ENCODE measurements at regions not wholly inside any gene's neighbourhood (a gene's known extent, or its start where the extent isn't known, plus 50 kb on each side); places are given as distances from the start of the nearest gene placed in this dataset.

DNA sequence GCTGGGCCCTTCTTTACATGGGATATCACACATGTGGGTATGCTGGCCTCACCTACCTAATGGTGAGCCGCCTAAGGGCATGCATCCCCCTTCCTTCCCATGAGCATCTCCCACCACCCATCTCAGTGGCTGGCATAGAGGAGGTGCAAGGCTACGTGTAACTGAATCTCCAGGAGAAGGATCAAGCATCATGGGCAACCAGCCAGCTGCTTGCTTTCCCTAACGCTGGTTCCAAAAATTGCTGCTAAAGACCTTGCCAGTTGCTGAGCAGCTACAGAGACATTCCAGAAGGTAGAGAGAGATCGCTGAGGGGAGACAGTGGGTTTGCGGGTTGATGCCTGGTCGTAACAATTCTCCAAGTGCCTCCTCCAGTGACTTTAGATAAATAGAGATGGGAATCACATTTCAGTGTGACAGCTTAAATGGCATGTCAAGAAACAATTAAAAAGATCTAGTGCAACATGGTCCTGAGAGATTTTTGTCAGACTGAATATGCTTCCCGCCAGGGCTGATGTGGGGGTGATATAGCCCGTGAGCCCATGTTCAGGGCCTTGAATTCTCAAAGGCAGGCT, 378.4 kb upstream of the CDH5 start:
- DNase-seq (ENCODE audit: low spot score): no peak

DNA sequence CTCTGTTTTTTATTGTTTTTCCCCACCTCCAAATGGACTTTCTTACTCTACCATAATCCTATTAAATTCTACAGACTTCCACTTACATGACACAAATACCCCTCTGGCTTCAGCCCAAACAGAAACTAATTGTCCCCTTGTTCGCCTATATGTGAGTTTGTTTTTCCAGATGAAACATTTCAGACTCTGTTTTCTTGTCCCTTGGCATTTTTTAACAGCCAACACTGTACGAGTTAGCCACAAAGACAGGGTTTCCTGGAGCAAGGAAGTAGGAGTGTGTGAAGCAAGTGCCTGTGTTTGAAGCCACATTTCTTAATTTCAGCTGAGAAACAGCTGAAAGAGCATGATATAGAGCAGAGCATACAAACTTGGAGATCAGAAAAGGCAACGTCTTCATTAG, 382.2 kb upstream of the CDH5 start:
- no peak for DNase-seq (ENCODE audit: low spot score)

DNA sequence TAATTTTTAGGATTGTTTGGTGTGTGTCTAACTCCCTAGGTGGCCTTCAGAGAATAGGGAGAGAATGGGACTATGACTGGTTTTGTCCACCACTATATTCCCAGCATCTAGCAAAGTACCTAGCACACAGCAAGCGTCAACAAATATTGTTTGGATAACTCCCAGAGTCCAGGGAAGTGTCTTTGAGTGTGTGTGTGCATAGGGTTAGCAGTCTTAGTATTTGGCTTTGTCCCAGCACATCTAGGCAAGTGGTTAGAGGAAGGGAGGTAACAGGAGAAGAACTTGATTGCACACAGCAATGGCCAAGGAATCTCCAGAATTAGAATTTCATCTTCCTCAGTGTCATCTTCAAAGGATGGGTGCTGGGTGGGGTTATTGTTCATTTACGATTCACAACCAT, 385.4 kb upstream of the CDH5 start:
- DNase-seq (ENCODE audit: low spot score): no peak

DNA sequence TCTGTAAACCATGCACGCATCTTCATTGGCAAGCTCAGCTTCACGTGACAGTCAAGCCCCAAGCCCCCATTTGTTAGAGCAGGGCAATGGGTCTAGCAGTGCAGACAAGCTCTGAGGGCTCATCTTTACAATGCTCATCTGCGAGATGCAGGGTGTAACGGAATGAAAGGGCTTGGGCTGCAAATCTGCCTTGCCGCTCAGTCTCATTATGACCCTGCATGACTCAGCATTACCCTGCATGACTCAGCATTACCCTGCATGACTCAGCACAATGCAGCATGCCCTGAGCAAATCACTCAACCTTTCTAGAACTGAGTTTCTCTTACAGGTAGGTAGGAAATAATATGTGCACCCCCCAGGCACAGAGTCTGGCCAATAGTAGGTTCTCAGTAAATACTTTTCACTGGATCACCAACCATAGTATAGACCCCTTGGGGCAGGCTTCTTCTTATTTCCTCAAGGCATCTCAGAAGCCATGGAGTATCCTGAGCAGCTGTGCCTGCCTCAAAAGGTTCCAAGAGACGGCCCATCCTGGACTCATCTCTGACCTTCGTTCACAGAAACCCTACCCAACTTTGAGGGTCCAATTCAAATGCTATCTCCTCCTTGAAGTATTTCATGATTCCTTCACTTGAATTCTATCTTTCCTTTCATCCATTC, 391.3 kb upstream of the CDH5 start:
- DNase-seq (ENCODE audit: low spot score): no peak

DNA sequence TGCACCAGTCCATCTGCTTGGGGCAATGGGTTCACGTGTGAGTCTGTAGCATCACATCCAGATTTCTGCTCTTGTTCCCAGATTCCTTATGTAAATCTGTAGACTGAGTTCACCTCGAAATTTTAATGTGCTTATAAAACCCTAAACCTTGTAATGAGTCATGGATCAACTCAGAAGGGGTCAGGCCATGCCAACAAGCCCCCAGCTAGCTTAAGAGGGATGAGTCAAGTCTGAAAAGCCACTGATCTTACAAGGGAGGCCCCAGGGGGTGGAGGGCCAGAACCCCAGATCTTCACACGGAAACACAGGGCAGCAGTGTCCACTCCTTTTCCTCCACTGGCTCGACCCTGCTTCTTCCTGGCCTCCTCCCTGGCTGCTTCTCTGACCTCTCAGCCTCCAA, 399.1 kb upstream of the CDH5 start:
- DNase-seq (ENCODE audit: low spot score): no peak

DNA sequence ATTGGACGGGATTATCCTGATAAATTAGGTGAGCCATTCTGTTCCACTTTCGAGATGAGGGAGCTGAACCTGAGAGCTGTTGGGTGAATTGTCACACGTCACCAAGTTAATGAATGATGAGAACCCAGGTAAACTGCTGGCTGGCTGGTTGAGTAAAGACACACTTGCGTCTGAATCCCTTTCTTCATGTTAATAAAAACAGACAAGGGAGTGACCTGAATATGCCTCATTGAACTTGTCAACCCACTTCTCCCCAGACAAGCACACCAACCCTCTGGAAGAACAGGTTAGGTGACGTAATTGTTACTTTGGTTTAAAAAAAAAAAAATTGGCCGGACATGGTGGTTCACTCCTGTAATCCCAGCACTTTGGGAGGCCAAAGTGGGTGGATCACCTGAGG, 400.9 kb upstream of the CDH5 start:
- DNase-seq (ENCODE audit: low spot score): no peak

DNA sequence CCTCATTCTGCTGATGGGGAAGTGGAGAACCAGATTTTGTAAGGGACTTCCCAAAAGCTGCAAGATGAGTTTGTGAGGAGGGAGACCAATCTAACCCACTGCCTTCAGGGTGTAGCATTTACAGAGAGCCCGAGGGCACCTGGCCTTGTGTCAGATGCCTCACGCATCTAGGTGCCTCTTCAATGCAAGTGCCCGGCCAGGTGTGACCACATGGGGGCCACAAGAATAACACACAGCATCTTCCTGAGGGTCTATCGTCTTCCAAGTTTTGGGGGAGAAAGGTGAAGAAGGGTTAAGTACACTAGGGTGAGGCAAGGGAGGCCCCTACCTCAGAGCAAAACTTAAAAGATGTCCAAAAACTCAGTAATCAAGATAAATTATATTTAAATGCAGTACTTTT, 401.7 kb upstream of the CDH5 start:
- no peak for DNase-seq (ENCODE audit: low spot score)

DNA sequence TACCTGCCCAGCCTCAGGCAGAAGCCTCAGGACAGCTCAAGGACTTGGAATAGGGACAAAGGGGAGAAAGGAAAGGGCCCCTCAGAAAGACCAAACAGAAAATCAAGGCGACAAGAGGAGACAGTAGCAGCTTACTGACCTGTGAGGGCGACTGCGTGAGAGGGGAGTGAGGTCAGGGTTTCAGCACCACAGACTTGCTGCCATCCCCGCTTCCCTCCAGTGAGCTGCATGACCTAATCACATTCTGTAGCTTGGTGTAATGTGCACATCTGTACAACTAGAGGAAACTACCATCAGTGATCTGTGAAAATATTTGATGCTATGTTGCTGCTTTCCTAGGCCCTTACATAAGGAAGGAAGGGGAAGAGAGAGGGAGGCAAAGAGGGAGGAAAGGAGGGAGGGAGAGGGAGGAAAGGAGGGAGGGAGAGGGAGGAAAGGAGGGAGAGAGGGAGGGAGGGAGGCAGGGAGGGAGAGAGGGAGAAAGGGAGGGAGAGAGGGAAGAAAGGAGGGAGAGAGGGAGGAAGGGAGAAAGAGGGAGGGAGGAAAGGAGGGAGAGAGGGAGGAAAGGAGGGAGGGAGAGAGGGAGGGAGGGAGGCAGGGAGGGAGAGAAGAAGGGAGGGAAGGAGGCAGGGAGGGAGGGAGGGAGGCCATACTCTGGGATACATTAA, 404.9 kb upstream of the CDH5 start:
- no peak for DNase-seq (ENCODE audit: low spot score)

DNA sequence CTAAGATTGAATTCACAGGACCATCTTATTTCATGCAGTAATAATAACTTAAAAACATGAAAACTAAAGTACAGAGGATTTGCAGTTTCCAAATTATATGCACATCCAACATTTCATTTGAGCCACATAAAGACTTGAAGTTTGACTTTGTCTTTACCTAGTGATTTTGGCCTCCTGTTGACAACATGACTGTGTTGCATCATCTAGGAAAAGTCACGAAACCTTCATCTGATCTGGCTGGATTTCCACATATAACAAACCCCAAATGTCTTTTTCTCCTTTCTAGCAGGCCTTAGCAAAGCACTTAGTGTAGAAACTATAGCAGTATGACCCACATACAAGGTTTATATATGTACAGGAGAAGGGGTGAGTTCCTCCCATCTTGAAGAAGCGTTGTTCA, 406.5 kb upstream of the CDH5 start:
- DNase-seq (ENCODE audit: low spot score): no peak

DNA sequence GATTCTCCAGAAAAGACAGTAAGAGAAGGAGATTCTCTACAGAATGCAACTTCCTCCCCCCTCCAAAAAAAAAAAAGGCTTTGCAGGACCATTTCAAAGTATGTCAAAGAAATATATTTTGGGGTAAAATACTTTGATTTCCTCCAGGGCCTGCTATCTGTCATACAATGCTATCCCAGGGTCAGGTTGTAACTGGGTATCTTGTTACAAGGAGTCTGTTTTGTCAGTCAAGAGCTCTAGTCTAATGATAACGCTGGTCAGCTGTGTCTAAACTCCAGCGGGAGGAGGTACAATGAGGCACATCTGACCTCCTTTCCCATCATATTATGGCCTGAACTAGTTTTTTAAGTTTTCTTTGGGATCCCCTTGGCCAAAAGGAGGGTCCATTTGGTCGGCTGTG, 408.4 kb upstream of the CDH5 start:
- DNase-seq (ENCODE audit: low spot score): no peak

DNA sequence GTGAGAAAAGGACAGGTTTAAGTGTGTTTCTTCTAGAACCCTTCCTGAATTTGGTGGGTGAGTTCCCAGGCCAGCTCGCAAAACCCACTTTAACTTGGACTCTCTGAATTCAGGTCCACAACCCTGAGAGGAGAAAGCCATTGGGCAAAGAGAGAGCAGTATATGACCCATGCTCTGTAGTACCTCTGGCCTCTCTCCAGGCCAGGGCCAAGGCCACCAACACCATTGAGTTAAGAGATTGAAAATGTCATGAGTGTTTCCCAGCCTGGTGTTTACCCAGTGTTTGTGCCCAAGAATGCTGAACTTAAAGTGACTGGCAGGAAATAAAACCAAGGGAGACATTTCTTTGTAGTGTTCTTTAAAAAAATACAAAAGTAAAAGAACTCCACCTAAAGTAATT, 410.4 kb upstream of the CDH5 start:
- DNase-seq (ENCODE audit: low spot score): no peak

DNA sequence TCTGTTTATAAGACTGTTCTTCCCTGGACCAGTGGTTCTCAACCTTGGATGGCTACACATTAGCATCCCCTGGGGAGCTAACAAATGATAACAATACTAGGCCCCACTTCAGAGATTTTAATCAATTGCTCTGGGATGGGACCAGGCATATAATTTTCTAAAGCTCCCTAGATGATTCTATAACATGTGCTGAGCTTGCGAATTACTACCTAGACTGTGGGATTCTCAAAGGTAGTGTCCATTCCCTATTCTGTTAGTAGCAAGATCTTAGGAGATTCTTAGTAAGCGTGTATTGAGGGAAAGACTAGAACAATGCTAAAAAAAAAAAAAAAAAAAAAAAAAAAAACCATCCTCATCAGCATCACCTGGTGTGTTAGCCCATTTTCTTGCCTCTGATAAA, 412.0 kb upstream of the CDH5 start:
- no peak for DNase-seq (ENCODE audit: low spot score)

DNA sequence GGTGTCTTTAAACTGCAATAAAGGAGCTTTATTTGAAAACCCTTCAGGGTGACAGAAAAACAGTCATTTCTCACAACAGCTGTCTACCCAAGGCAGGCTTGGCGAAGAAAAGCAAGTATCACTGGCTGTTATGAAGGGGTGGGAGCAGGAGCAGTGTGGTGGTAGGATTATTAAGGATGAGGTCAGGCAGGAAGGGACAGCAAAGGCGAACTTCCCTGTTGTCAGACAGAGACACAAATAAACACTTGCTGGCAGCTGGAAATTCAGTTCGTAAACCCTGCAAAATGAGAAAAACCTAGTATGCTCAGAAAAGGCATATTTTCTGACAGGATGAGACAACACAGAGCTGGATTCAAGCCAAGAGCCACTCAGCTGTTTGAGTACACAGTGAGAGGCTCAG, 416.3 kb upstream of the CDH5 start:
- DNase-seq (ENCODE audit: low spot score): no peak

DNA sequence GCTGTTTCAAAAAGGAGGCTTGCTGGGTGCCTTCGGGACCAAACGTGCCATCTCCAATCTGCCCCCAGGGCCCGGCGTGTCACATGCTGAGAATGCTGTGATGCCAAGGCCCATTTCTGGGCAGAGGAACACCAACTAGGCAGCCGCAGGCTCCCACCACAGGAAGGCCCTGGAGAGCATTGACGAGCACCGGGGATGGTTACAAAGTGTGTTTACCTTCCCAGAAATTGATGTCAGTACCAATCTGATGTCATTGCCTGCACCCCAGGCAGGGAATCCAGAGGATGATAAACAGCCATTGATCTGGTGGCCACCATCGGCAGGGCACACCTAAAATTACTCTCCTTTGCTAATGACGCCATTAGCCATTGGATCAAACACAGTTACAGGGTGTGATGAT, 418.1 kb upstream of the CDH5 start:
- DNase-seq (ENCODE audit: low spot score): no peak

DNA sequence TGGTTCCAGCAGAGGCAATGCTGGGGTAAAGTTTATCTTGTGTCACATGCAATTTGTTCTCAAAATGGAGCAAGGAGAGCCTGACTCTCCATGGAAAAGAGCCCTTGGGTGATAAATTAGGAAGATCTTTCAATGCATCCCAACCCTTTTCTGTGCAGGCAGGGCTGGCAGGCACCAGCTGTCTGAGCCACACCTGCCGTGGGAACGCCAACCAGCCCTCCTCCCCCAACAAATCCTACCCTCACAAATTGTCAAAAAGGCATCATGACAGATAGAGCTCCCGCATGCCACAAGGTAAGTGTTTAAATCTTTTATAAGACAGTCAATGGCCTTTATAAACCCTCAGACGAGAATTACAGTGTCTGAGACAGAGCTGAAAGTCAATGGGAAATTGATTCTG, 418.5 kb upstream of the CDH5 start:
- DNase-seq (ENCODE audit: low spot score): no peak

DNA sequence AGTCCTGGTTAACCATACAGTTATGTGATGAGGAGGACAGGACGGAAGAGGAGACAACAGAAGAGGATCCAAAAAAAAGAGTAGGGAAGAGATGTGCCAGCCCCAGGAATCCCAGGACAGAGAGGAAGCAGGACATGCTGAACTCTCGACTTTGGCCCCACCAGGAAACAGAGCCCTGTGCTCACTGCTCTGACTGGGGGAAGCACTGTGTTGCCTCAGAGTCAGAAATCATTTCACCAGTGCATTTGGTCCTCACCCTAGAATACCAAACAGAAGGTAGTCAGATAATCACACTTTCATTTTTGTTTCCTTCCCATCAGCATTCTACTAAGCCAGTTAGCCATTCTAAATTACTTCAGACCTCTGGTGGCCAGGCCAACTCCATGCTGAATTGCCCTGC, 421.0 kb upstream of the CDH5 start:
- DNase-seq (ENCODE audit: low spot score): no peak

DNA sequence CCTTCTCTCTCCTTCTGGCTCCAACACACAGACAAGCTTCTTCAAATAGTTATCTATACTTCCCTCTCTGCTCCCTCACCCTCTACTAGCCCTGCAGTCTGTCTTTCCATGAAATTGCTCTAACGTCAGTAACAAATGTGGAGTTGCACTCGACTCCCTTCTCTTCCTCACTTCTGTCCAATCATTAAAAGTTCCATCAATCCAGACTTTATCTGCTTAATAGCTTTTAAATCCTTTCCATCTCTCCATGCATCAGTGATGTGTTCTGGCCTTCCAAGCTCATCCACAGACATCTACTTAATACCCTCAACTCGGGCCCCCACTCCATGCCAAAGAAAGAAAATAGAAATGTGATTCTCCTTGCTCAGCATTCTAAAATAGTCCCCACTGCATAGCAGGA, 422.1 kb upstream of the CDH5 start:
- DNase-seq (ENCODE audit: low spot score): no peak

DNA sequence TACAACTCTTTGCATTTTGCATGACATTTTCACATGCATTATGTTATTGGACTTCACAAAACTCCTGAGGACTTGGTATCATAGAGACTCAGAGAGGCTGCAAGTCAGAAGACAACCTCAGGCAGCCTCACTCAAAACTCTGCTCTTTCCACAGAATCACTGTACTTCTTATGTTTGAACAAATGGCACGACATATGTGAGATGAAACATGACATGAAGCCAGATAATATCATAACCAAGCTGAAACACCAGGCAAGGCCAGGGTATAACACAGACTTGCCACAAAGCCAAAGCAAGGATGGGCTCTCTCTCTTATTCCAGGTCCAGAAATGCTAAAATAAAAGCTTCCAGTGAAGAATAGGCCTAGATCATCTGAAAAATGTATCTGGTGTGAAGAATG, 425.8 kb upstream of the CDH5 start:
- no peak for DNase-seq (ENCODE audit: low spot score)

DNA sequence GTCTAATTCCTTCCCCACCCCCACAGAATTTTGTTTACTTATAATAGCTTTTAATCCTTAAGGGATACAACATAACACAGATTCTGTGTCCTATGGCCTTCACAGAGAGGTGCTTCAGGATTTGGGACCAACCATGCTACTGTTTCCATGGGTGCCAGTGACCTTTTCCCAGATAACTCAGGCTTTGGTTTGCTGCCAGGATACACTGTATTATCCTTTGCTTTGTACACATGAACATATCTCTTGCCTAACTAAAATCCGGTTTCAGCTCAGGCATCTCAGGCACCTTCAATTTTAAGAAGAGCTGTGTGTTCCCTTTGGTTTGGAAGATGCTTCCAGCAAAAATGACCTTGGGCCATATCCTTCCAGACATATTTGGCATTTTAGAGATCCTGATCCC, 428.4 kb upstream of the CDH5 start:
- no peak for DNase-seq (ENCODE audit: low spot score)

DNA sequence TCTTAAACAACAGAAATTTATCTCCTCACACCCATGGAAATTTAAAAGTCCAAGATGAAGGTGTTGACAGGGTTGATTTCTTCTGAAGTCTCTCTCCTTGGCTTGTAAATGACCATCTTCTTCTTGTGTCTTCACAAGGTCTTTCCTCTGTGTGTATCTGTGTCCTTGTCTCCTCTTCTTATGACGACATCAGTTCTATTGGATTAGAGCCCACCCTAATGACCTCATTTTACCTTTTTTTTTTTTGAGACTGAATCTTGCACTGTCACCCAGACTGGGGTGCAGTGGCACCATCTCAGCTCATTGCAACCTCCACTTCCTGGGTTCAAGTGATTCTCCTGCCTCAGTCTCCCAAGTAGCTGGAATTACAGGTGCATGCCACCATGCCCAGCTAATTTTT, 429.0 kb upstream of the CDH5 start:
- DNase-seq (ENCODE audit: low spot score): no peak

DNA sequence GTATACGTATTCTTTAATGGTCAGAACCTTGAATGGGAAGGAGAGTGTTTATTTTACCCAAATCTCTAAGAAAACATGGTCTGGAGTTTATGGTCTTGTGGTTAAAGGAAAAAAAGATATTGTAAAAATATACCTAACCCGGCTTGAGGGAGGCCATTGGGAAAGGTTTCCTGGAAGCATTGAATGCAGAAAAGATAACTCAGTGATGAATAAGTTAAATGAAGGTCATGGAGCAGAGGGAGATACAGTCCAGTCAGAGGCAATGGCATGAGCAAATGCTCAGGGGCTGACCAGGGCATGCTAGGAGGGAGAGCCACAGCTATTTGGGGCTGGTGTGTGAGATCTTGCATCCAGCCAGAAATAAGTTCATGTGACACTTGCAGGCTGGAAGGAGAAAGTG, 430.4 kb upstream of the CDH5 start:
- DNase-seq (ENCODE audit: low spot score): no peak

DNA sequence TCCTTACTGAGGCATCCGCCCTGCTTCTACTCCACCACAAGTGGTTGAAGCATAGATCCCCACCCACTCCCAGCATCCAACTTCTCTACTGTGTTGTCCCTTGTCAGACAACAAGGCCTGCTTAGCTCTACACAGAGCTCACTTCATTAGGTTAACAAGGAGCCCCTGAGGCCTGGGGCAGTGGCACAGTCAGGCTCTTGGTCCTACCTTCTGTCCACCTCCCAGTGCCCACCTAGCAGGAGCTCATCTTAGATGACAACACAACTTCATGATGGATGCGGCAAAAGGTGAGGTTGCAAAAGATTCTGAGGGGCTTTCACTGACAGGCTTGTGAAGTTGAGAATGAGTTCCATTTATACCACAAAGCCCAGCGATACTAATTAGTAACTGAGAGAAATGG, 432.0 kb upstream of the CDH5 start:
- DNase-seq (ENCODE audit: low spot score): no peak

DNA sequence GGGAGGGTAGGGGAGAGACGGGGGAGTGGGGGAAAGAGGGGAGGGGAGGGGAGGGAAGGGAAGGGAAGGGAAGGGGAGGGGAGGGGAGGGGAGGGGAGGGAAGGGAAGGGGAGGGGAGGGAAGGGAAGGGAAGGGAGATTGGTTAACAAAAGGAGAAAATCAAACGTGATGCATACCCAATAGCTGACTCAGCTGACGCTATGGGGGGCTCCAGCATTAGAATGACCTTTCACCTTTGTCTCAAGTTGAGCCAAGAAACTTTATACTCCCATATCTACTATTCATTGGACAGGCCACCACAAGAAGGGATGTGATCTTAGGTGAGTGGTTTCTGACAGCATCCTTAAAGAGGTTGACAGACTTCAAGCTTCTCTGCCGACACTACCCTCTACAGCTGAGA, 432.8 kb upstream of the CDH5 start:
- no peak for DNase-seq (ENCODE audit: low spot score)
